SW480 (cell line): ENCODE measurements at regions not wholly inside any gene's neighbourhood (a gene's known extent, or its start where the extent isn't known, plus 50 kb on each side); places are given as distances from the start of the nearest gene placed in this dataset.
A peak's percentile ranks its signal among the peaks of the same experiment; 100 is the strongest.

Source experiments
- DNase-seq: peaks from one replicate; pipeline ENCODE4 v3.0.0-alpha.2; 2016; ENCODE audit warnings: low spot score

DNA sequence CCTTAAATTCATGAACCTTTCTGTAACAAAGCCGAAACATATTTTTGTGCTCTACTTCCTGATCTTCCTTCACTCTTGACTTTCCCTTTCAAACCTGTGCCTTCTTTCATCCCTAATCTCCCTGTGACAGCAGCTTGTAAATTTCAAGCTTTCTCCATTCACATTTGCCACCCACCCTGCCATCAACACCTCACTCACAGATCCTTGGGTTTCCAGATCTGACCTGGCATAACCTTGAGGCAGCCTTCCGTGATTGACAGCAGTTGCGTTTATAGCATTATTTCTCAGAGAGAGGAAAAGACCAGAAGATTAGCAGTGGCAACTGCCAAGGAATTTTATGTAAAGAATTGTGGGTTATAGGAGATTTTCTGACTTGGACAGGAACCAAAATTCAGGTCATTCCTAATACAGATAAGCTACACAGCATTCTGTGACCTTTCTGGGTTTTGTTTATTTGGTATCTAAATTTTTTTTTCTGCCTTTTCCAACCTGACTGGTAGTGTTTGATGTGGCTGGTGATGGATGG lies 260.0 kb downstream of the NR2F1-AS1 start:
- DNase-seq, result no peak

DNA sequence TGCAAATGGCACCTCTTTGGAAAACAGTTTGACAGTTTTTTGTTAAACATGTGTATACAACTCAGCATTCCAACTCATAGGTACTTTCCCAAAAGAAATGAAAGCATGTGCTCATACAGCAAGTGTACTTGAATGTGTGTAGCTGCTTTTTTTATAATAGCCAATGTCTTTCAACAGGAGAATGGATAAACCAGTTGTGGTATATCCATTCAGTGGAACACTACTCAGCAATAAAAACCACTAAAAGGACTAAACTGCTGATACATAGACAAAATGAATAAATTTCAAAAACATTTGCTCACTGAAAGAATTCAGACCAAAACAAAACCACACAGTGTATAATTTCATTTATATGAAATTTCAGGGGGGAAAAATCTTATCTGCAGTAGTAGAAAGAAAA lies 267.3 kb downstream of the NR2F1-AS1 start:
- no peak for DNase-seq

DNA sequence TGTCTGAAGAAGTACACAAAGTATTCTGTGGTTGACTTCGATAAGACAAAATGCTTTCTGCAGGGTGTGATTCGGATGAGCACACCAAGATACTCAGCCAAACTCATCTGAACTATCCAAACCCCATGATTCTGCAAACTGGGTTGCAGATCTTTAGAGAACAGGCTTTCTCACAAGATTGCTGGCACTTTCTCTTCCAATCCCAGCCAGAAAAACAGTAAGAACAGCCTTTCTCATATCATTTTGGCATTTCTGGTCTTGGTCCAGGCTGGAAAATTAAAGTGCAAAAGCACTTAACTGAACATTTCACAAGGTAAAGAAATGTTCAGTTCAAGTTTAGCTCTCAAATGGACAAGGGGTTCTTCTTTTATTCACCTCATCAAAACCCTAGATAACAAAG lies 269.1 kb downstream of the NR2F1-AS1 start:
- no peak for DNase-seq

DNA sequence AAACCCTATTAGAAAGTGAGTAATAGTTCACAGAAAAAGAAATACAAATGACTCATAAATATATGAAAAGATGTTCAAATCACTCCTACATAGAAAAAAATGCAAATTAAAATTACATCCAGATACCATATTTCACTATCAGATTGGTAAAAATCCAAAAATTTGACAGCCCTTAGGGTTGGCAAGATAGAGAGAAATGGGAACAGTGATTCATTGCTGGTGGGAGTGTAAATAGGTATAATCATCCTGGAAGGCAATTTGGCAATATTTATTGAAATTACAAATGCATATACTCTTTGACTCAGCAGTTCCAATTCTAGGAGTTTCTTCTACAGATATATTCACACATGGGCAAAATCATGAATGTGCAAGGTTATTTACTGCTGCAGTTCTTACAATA lies 273.5 kb downstream of the NR2F1-AS1 start:
- DNase-seq, result no peak

DNA sequence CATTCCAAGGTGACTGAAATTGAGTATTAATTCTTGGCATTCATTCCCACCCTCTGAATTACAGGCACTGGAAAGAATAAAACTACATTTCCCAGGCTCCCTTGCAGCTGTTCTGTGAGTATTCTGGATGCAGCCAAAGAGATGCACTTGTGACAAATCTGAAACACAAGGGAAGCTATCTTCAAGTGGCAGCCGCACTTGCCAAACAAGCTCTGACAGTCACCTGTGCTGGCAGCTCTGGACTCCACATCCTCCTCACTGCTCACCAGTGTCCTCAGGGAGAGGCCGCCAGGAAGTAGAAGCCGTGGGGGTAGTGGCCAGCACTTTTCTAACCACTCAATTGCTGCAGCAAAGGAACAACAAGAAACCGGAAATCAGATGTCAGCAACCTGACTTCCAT lies 275.0 kb downstream of the NR2F1-AS1 start:
- DNase-seq, result no peak

DNA sequence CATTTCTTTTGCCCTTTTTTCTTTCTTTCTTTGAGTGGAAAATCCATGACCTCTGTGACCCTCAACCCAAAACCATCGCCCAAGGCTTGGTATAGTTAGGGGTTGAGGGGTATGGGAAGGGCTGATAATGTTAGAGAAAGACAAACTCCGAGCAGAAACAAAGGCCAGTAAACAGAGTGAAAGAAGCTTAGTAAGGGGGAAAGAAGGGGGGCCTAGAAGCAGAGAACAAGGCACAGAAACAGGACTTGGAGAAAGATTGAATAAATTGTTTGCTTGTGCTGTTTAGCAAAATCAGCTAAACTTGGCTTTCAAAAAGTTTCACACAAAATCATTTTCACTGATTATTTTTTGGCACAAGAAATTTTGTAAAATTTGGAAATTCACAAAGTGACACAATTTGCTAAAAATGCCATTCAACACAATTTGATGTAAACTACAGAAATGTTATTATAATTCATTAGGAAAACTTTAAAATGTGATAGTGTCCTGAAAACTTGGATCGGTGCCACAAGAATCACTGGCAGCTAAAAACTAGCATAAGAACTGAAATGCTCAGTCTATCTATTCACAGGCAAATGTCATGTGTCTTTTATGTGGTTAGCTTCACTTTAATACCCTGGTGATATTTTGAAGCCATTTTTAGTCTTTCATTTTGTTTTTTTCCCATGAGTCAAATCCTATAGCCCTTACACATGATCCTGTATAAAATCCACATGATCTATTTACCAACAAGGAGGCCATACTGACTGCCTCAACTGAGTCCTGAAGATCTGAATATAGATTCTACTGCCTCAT lies 276.4 kb downstream of the NR2F1-AS1 start:
- DNase-seq, result no peak

DNA sequence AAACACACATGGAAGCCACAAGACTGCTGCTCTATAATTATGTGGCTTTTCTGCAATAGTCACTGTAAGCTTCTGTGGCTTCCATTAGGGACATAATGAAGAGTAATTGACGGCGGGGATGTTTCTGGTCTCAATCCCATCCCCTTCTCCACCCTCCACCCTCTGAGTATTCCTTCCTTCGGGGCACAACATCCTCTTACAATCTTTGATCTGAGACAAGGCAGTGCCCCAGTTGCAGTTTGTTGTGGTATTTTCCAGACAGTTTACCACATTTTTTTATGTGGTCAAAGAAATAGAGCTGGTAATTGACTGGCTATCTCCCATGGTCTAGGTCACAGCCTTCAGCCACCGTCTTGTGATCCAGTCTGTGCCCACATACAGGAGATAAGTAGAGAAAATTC lies 277.7 kb downstream of the NR2F1-AS1 start:
- DNase-seq, result peak; percentile 61

DNA sequence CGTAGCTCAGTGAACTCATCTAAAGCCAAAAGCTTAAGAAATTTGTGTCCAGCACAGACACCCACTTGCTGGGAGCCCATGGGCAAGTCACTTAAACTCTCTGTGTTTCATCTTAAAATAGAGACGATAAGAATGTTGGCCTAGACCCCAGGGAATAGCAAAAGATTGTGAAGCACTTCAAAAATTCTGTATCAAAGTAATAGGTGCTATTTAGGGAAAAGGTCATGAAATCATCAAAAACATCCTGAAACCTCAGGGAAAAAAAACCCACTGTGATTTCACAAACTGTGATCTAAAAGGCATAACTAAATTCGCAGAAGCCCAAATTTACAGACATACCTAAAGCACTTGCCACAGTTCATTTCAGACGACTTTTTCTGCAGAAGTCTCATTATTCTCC lies 278.3 kb downstream of the NR2F1-AS1 start:
- DNase-seq, result no peak

DNA sequence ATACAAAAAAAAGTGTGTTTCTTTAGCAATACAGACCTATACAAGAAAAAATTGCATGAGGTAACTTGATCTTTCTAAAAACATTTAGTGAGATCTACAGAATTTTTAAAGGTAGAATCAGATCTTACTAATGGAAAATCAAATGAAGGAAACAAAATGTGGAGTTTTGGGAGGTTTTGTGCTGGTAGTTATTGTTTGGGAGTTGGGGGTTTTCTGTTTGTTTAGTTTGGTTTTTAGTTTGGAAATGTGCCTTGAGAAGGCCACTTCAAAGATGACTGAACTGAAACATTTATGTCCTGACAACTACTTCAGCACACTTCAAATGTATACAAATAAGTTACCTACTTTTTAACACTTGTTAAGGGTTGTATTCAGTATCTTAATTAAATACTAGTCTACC lies 280.1 kb downstream of the NR2F1-AS1 start:
- no peak for DNase-seq

DNA sequence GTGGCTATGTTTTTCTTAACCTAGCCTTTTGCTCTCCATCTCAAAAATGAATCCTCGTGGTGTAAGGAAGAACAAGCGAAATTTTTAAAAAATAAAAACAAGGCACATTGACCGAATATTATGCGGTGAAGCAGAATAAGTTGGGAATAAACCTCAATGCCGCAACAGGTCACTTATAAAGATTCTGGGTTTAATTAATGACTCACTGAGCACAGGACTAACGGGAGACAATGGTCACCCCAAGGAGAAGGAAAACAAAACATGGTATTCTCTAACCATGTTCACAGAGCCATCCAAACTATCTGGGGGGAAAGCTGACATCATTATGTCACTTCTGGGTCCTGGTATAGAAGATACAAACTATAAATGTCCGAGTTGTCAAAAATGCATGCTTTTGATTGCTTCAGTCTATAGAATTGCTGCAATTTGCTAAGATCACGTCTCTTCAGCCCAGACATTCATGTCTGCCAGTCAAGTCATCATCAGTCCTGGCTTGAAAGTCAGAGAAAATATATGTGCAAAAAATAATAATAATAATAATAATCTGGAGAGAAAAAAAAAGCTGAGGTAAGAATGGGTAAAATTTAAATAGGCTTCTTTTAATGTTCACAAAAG lies 280.6 kb downstream of the NR2F1-AS1 start:
- DNase-seq, result no peak

DNA sequence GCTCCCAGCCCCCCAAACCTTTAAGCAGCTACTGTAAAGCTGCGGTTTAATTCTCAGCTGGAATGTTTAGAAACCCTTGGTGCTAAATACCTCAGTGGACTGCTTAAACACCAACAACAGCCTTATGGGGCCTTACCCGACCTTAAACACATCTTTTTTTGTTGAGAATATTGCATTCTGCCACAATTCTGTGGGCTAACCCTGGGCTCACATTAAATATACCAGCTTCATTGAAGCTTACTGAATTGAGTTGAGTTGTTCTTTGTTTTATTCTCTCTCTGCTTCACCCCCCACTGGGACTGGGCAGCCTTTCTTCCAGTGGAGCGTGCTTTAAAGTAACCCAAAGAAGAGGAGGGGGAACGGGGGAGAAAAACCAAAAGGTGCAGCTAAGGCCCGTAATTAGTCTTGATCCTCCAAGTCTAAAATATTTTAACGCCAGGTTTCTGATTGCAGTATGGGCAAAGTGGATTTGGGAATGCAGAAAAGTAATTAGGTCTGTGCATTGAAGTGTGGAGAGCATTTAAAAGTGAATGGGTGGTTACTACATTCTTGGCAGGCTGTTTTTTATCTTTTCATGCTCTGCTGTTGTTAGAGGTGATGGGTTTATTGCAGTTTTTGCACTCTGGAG lies 281.2 kb downstream of the NR2F1-AS1 start:
- no peak for DNase-seq

DNA sequence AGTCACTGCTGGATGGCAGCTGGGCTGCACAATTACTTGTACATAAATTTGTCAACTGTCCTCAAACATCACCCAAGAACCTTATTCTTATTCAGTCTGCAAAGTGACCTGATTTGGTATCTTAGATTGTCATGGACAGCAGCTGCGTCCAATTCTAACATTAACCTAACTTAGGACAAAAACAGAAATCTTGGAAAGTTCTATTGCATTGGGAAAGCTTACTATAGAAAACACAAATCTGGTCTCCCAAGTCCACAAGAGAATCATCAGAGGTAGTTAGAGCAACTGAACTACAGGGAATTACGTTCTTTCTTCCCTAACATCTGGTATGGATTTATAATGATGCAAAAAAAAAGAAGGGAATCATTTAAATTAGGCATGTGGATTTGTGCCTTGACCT lies 283.9 kb downstream of the NR2F1-AS1 start:
- DNase-seq, result no peak

DNA sequence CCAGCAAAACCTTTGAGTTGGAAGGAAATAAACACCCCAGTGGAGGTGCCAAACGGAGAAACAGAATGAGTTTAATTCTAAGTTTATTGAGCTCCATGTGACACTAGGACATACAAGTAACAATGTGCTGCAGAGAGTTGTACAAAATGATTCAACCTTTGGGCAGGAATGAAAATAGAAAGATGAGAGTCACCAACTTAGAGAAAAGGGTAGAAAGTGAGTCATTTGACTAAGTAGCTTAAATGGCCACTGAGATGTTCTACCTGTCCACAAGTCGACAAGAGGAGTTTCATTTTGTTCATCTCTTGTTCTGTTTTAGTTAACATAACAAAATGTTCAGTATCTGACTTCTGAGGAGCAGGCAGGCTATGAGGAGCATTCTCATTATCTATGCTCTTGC lies 284.7 kb downstream of the NR2F1-AS1 start:
- no peak for DNase-seq

DNA sequence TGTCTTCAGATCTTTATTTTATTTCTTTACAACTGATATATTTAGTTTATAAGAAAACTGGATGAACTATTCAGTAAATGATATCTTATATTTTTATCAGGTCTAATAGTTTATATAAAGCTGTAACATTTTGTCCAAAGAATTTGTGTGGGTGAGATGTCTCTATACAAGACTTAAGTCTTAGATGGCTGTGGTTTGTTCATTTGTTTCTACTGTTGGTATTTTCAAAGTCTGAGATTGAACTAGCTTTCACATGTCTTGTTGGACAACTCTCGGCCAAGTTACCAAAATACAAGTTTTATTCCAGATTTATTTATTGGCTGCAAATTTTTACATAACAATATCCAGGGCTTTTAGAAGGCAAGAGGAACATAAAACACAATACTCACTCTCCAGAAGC lies 286.0 kb downstream of the NR2F1-AS1 start:
- no peak for DNase-seq

DNA sequence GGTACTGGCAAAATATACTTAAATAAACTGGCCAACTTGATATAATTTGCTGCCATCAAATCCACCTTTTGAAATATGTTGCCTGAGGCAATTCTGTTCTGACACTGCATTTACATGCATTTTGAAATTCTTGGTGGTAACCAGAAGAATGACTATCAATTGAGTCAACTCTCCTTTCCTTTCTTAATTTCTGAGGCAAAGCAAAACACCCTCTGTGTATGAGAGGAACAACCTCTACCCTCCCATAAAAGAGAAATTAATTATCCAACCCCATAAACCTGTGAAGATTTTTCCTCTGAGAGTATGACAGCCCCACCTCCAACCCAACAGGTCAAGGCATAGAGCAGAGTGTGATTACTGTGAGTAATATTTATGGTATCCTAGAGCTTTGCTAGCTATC lies 286.8 kb downstream of the NR2F1-AS1 start:
- DNase-seq, result no peak

DNA sequence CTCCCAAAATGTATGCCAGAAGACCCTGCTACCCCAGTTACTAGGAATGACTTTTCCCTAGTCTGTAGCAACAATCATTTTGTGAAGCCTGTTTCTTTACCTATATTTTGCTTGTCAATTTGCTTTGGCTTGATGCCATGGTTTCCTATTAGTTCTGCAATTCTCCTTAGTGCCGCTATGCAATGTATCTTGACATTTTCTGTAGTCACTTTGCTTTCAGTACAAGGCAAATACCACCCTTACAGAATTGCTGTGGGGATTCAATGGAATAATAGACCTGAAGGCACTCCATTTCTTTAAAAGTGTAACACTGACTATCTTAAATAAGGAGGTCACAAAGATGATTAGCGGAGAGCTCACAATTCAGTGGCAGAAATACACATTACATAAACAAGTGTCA lies 291.1 kb downstream of the NR2F1-AS1 start:
- no peak for DNase-seq

DNA sequence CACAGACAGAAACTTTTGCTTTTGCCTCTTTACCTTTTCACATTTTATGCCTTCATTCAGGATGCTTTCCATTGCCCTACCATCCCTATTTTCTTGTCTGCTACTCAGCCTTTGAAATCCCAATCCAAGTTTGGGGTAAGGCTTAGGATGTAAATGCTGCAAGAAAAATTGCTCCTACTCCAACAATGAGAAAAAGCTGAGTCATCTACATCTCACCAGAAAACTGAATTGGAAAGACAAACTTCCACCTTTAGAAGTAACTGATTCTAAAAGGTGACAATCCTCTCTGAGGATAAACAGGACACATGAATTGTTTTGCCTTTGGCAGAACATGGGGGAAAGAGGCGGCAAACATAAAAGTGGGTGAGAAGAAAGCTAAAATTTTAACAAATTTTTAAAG lies 295.6 kb downstream of the NR2F1-AS1 start:
- no peak for DNase-seq

DNA sequence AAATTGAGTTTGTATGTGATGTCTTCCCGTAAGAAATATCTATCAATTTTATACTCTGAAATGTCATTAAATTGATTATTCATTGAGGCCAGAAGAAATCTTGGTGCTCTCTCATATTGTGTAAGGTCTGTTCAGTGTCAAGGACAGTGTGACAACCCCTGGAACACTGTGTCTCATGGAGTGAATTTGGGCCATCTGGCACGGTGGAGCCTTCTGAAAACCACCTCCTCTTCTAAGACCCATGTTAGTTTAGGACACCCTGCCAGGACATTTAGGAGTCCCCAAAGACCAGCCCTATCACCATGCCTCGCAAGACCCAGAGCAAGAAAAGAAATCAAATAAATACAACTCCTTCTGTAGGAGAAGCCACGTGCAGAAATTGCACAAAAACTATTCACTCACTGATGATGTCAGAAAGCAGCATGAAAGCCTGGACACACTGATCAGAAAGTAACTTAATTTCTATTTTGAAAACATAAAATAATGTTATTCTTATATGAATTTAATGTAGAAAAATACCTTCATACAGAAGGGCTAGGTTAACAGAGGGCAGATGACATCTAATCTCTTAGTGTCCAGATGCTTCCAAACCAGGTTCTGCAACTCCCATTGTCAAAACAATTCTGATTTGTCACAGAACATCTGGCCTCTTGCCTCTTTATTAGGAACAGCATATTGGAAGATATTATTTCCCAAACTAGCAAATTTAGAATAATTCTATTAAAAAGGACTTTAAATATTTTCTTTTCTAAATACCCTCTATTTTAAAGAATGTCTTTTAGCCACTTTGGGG lies 298.8 kb downstream of the NR2F1-AS1 start:
- no peak for DNase-seq

DNA sequence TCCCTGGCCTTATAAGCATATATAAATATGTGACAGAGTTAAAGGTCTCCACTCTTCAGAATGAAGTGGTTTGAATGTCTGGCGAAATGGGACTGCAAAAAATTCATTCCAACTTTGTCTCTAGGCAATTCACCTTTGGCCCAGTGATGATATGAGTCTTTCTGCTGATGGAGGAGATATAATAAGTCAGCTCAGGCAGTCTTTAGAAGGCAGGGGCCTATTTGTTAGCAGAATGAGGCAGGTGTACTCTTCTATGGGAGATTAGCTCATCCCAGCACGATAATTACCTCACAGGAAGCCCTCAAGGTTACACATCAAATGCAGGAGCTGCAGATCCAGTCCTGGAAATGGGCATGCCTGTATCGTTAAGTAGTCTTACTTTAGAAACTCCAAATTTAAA lies 300.5 kb downstream of the NR2F1-AS1 start:
- no peak for DNase-seq

DNA sequence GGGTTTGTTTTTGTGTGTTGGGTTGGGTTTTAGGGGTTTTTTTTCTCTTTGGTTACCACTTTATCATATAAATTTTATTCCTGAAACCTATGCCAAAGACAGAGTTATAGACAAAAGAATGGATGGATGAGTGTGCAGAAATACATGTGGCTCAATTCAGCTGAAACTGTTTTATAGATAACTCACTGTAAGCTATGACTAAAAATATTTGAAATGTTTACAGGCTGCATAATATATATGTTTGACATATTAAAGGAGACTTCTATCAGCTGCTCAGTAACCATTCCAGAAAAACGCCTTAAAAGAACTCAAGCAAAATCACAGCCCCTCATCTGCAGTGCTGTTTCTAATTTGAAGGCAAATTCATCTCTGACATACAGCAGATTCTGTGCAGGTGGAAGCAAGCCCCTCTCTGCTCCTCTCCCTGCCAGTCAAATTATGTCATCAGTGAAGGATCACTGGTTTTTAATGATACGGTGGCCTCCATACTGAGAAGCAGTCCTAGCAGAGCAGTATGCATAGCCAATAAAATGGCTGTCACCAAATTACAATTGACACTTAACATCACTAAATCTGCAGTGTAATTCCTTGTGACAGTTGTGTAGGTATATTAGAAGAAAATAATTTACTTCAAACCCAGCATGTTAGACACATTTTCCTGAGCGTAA lies 301.6 kb downstream of the NR2F1-AS1 start:
- DNase-seq, result no peak

DNA sequence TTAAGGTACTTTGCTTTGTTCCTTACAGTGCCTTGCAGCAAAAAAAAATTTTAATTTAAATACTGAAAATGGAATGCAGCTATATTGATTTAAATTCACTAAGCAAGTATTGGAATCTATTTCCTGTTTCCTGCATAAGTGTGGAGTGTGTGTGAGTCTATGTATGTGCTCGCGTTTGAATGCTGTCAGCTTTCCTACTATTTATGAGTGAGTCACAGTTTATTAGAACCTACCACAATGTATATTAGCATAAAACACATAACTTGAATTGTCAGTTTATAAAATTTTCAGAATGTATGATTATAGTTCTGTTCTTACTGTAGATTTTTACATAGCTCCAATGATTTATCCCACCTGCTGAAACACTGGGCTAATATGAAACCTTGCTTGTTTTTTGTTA lies 302.1 kb downstream of the NR2F1-AS1 start:
- no peak for DNase-seq

DNA sequence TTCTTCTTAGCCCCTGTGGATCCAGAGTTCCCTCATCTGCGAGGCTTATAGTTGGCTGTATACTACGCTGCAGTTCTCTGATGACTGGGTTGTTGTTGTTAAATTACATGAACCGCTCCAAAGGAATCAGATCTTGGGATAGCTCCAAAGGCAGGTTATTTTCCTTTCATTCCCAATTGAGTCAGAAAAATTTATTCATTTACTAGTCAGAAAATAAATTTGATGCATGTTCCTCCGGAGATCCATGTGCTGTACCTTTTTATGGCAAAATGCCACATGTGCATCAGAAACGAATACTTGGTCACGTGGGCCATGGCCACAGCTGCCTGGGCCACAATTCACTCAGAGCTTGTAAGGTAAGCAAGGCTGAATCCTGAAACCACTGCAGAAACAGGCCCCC lies 304.0 kb downstream of the NR2F1-AS1 start:
- no peak for DNase-seq
